Inflammatory macrophage (primary cell): ENCODE measurements at regions not wholly inside any gene's neighbourhood (a gene's known extent, or its start where the extent isn't known, plus 50 kb on each side); places are given as distances from the start of the nearest gene placed in this dataset.
"Not testable (repeated sequence)": the region's sequence is repeated elsewhere in the genome, so short reads cannot be mapped to it uniquely, and the experiment has no call there.

Experiments
- DNase-seq, 2 donors: peaks; one replicate each; pipeline ENCODE4 v3.0.0-alpha.2; 2020 to 2022

GRCh38 chr5:104628911-104629310 lies 1066.3 kb upstream of the NUDT12 start:
- no peak for DNase-seq

- no peak for DNase-seq
These were observed 1063.5 kb upstream of the NUDT12 start for GRCh38 chr5:104626122-104626521.

- no peak for DNase-seq
These were observed 1049.4 kb upstream of the NUDT12 start for GRCh38 chr5:104612005-104612404.

- DNase-seq, result no peak
These were observed 1048.7 kb upstream of the NUDT12 start for GRCh38 chr5:104611135-104611767.

GRCh38 chr5:104606258-104606829 lies 1043.8 kb upstream of the NUDT12 start:
- DNase-seq, result no peak

GRCh38 chr5:104599726-104600125 lies 1037.1 kb upstream of the NUDT12 start:
- DNase-seq, result no peak

GRCh38 chr5:104598285-104598684 lies 1035.7 kb upstream of the NUDT12 start:
- no peak for DNase-seq

- no peak for DNase-seq
These were observed 1032.3 kb upstream of the NUDT12 start for GRCh38 chr5:104594850-104595249.

- no peak for DNase-seq
These were observed 1014.1 kb upstream of the NUDT12 start for GRCh38 chr5:104576677-104577076.

GRCh38 chr5:104573949-104574709 lies 1011.5 kb upstream of the NUDT12 start:
- DNase-seq, result no peak

GRCh38 chr5:104569621-104570020 lies 1007.0 kb upstream of the NUDT12 start:
- DNase-seq, result no peak

GRCh38 chr5:104564530-104564929 lies 1001.9 kb upstream of the NUDT12 start:
- no peak for DNase-seq

- no peak for DNase-seq
These were observed 994.4 kb upstream of the NUDT12 start for GRCh38 chr5:104556957-104557356.

GRCh38 chr5:104551628-104552027 lies 989.0 kb upstream of the NUDT12 start:
- DNase-seq, result no peak

- DNase-seq, result not testable (repeated sequence)
These were observed 984.3 kb upstream of the NUDT12 start for GRCh38 chr5:104546871-104547270.

GRCh38 chr5:104541141-104541785 lies 978.7 kb upstream of the NUDT12 start:
- no peak for DNase-seq

- DNase-seq, result no peak
These were observed 977.9 kb upstream of the NUDT12 start for GRCh38 chr5:104540448-104540847.

- no peak for DNase-seq
These were observed 977.2 kb upstream of the NUDT12 start for GRCh38 chr5:104539618-104540350.

- DNase-seq, result no peak
These were observed 976.1 kb upstream of the NUDT12 start for GRCh38 chr5:104538734-104539133.

GRCh38 chr5:104533498-104533897 lies 970.9 kb upstream of the NUDT12 start:
- DNase-seq, result no peak

GRCh38 chr5:104526866-104527265 lies 964.3 kb upstream of the NUDT12 start:
- no peak for DNase-seq

- DNase-seq, result no peak
These were observed 951.1 kb upstream of the NUDT12 start for GRCh38 chr5:104513640-104514072.

- no peak for DNase-seq
These were observed 950.6 kb upstream of the NUDT12 start for GRCh38 chr5:104513121-104513602.
